ENCODE measurements at regions not wholly inside any gene's neighbourhood (a gene's known extent, or its start where the extent isn't known, plus 50 kb on each side); places are given as distances from the start of the nearest gene placed in this dataset.

DNA sequence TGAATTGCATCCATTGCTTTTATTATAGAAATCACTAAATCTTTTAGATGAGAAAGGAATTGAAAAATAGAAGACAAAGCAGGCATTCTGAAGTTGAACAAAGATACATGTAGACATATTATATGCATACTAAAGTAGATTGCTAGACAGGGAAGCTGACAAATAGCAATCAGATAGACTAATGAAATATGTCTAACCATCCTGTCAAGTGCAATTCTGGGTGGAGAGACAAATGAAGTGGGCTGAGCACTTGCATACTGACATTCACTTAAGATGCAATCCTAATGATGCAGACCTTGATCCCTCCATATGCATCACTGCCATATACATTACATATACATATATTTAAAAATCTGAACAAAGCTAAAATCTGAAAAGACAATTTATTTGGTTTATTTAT is 1130.0 kb upstream of the CDH6 start:
- Histone ChIP-seq H3K4me3 (ENCODE audit: low read length) (no peak overlapping the region), H2AFZ (ENCODE audit: low read depth, low read length) (no peak overlapping the region), H3K27me3 (ENCODE audit: insufficient read depth, low read length) (no peaks in the 10 kb centered on the region), H3K36me3 (ENCODE audit: insufficient read depth, low read length) (no peaks in the 10 kb centered on the region), H3K4me1 (ENCODE audit: insufficient read depth, low read length) (no peaks in the 10 kb centered on the region), H3K9me3 (ENCODE audit: low read length) (no peaks in the 10 kb centered on the region)

DNA sequence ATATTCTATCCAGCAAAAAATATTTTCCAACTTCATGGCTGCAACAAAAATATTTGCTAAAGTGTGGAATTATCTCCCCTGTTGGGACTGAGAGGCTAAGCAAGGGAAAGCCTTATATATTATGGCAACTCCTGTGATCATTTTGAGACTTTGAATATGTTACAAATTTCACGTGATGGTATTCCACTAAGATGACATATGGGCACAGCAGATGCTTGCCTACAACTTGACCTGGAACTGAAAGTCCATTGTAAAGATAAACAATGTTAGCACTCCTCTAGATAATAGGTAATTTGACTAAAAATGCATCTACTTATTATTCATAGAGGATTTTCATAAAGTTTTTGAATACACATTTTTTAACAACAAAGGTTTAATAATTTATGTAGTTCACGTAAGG is 1141.5 kb upstream of the CDH6 start:
- H3K4me1 ChIP-seq (ENCODE audit: insufficient read depth, low read length): peaks cover 14% of the 10 kb centered on the region
- H2AFZ ChIP-seq (ENCODE audit: low read depth, low read length): no peak overlapping the region
- no peaks in the 10 kb centered on the region for H3K9me3 ChIP-seq (ENCODE audit: low read length)
- no peaks in the 10 kb centered on the region for H3K27me3 ChIP-seq (ENCODE audit: insufficient read depth, low read length)
- H3K4me3 ChIP-seq (ENCODE audit: low read length): no peak overlapping the region
- H3K36me3 ChIP-seq (ENCODE audit: insufficient read depth, low read length): no peaks in the 10 kb centered on the region

DNA sequence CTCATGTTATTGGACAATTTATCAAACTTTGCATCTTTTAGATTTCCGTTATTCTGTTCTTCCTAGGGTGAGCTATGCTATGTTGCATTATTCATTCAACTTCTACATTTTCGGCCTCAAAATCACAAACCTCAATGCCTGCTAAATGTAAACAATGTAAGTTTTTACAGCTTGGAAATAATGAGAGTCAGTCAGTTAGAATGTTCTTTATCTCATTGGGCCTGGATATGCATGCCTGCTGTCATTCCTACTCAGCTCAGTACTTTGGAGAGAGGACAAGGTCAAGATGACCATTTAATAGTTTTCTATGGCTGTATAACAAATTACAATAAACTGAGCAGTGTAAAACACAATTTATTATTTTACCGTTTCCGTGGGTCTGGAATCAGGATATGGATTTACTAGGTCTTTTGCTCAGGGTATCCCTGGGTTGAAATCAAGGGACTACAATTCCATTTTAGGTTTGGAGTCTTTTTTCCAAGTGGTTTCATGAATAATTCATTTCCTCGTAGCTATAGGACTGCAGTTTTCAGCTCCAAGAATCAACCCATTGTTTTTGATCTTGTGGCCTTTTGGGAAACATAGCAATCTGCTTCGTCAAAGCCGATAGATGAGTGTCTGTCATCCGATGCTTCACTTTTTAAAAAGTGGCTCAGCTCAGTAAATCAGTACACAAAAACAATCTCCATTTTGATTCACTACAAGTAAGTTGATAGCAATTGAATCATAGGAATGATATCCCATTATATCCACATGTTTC is 1143.2 kb upstream of the CDH6 start:
- H2AFZ ChIP-seq (ENCODE audit: low read depth, low read length): peak overlapping the region; percentile 62

DNA sequence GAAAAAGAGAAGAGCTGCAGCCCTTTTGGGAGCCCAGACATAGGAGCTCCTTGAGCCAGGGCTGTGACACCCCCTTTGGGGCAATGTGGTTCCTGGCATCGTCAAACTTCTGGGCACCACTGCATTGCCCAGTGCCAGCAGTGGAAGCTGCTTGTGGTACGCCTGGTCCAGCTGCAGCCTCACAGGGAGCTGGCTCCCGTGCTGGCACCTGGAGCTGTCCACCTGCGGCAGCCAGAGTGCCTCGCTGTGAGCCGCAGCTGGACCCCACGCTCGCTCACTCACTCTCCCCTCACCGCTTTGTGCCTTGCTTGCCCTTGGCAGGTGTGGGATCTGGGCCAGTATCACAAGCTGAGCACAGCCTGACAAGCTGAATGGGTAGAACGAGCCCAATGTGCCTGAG is 1150.8 kb upstream of the CDH6 start:
- H3K27me3 ChIP-seq (ENCODE audit: insufficient read depth, low read length): no peaks in the 10 kb centered on the region

More for the DNA sequence above, 1143.2 kb upstream of the CDH6 start:
- peaks cover 14% of the 10 kb centered on the region for H3K4me1 ChIP-seq (ENCODE audit: insufficient read depth, low read length)
- no peaks in the 10 kb centered on the region for H3K9me3 ChIP-seq (ENCODE audit: low read length)
- H3K27me3 ChIP-seq (ENCODE audit: insufficient read depth, low read length): no peaks in the 10 kb centered on the region
- H3K36me3 ChIP-seq (ENCODE audit: insufficient read depth, low read length): no peaks in the 10 kb centered on the region
- H3K4me3 ChIP-seq (ENCODE audit: low read length): peak overlapping the region; percentile 23

DNA sequence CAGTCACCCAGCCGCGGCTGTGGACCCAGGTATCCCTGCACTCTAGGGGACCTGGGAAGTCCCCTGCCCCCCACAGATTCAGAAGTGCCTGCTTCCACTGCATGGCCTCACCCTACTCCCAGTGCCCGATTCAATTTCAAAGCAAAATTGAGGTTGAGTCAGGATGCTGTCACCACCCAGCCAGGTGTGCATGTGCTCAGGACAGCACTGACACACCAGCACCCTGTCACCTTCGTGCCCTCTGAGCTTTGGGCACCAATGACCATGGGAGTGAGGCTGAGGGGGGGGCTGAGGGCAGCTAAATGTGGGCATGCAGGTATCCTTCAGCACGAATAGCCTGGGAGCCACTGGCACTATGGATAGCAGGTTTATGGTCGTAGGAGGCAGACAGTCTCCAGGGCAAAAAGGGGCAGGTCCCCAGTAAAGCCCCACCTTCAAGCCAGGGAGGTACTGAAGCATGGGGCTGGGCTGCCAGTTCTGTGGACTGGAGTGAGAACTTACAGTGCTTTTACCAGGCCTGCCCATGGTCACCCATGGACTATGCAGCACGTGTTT is 1151.6 kb upstream of the CDH6 start:
- Histone ChIP-seq H3K9me3 (ENCODE audit: low read length) (no peaks in the 10 kb centered on the region), H3K36me3 (ENCODE audit: insufficient read depth, low read length) (no peaks in the 10 kb centered on the region), H2AFZ (ENCODE audit: low read depth, low read length) (no peak overlapping the region), H3K4me3 (ENCODE audit: low read length) (no peak overlapping the region), H3K4me1 (ENCODE audit: insufficient read depth, low read length) (peaks cover 3% of the 10 kb centered on the region), H3K27me3 (ENCODE audit: insufficient read depth, low read length) (no peaks in the 10 kb centered on the region)

More for the DNA sequence above, 1150.8 kb upstream of the CDH6 start:
- Histone ChIP-seq H3K36me3 (ENCODE audit: insufficient read depth, low read length) (no peaks in the 10 kb centered on the region), H3K4me3 (ENCODE audit: low read length) (no peak overlapping the region), H3K9me3 (ENCODE audit: low read length) (no peaks in the 10 kb centered on the region), H3K4me1 (ENCODE audit: insufficient read depth, low read length) (peaks cover 3% of the 10 kb centered on the region), H2AFZ (ENCODE audit: low read depth, low read length) (no peak overlapping the region)

DNA sequence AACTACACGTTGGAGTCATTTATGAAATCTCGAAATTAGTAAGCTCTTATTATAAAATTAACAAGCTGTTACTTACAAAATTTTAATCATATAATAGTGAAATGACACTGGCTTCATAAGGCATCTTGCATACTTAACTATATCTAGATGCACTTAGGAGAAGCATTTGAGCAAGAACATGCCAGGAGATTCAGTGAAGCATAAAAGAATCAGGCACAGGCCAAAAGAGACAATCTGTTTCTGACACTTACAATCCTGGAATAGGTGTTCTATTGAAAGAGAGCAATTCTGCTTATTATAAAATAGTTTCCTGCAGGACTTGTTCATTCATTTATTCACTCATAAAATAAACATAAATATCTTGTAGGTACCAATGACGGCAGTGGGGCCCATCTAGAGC is 1152.2 kb upstream of the CDH6 start:
- peaks cover 3% of the 10 kb centered on the region for H3K4me1 ChIP-seq (ENCODE audit: insufficient read depth, low read length)
- no peaks in the 10 kb centered on the region for H3K9me3 ChIP-seq (ENCODE audit: low read length)
- H2AFZ ChIP-seq (ENCODE audit: low read depth, low read length): no peak overlapping the region
- H3K4me3 ChIP-seq (ENCODE audit: low read length): no peak overlapping the region
- no peaks in the 10 kb centered on the region for H3K27me3 ChIP-seq (ENCODE audit: insufficient read depth, low read length)
- no peaks in the 10 kb centered on the region for H3K36me3 ChIP-seq (ENCODE audit: insufficient read depth, low read length)

DNA sequence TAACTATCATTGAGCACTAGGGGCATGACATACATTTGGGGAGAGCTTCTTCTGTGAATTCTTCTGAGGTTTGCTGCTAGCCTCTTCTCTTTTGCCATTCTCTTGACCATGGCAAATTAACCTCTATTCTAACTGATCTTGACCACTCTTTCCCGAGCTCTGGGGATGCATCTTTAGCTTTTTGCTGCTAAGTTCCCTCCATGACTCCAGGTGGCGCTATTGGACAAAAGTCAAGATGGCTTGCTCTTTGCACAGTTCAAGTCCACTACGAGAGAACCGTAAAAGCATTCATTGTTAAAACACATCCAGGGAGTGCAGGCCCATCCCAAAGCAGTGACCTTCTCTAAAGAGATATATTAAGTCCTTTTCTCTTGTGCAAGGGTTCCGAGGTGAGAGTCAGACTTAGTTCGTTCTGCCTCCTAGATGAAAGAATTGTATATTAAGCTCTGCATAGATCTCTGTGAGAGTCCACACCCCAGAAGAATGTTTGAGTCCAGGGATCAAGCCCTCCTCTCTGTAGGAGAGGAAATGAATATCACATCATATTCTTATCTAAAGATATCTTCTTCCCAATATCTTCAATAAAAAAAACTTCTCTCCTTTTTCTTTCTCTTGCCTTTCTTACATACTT is 1152.9 kb upstream of the CDH6 start:
- Histone ChIP-seq H3K9me3 (ENCODE audit: low read length) (peaks cover under 1% of the 10 kb centered on the region), H3K4me3 (ENCODE audit: low read length) (no peak overlapping the region), H3K36me3 (ENCODE audit: insufficient read depth, low read length) (no peaks in the 10 kb centered on the region), H3K4me1 (ENCODE audit: insufficient read depth, low read length) (peaks cover 3% of the 10 kb centered on the region), H3K27me3 (ENCODE audit: insufficient read depth, low read length) (no peaks in the 10 kb centered on the region), H2AFZ (ENCODE audit: low read depth, low read length) (no peak overlapping the region)

DNA sequence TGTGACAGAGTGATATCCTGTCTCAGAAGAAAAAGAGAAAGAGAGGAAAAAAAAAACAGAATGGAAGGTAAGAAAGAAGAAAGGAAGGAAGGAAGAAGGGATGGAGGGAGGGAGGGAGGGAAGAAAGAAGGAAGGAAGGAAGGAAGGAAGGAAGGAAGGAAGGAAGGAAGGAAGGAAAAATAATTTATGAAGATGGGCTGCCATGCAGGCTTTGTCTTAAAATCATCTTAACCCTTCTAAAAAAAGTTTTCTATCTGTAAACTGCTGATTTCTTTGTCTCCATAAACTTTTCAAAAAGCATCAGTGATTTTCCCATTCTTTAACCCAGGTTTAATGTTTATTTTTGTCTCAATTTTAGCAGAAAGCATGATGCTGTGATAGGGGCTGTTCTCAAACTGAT is 1154.1 kb upstream of the CDH6 start:
- peaks cover 3% of the 10 kb centered on the region for H3K4me1 ChIP-seq (ENCODE audit: insufficient read depth, low read length)
- H3K36me3 ChIP-seq (ENCODE audit: insufficient read depth, low read length): no peaks in the 10 kb centered on the region
- peaks cover 2% of the 10 kb centered on the region for H3K9me3 ChIP-seq (ENCODE audit: low read length)
- H2AFZ ChIP-seq (ENCODE audit: low read depth, low read length): no peak overlapping the region
- H3K27me3 ChIP-seq (ENCODE audit: insufficient read depth, low read length): no peaks in the 10 kb centered on the region
- no peak overlapping the region for H3K4me3 ChIP-seq (ENCODE audit: low read length)

DNA sequence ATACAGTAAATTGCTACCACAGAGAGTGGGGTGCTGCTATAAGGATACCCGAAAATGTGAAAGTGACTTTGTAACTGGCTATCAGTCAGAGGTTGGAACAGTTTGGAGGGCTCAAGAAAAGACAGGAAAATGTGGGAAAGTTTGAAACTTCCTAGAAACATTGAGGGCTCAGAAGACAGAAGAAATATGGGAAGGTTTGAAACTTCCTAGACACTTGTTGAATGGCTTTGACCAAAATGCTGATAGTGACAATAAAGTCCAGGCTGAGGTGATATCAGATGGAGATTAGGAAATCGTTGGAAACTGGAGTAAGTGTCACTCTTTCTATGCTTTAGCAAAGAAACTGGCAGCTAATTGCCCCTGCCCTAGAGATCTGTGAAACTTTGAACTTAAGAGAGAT is 1158.6 kb upstream of the CDH6 start:
- H3K36me3 ChIP-seq (ENCODE audit: insufficient read depth, low read length): no peaks in the 10 kb centered on the region
- H2AFZ ChIP-seq (ENCODE audit: low read depth, low read length): no peak overlapping the region
- no peak overlapping the region for H3K4me3 ChIP-seq (ENCODE audit: low read length)
- no peaks in the 10 kb centered on the region for H3K27me3 ChIP-seq (ENCODE audit: insufficient read depth, low read length)
- H3K4me1 ChIP-seq (ENCODE audit: insufficient read depth, low read length): peaks cover 4% of the 10 kb centered on the region
- H3K9me3 ChIP-seq (ENCODE audit: low read length): peaks cover 2% of the 10 kb centered on the region

DNA sequence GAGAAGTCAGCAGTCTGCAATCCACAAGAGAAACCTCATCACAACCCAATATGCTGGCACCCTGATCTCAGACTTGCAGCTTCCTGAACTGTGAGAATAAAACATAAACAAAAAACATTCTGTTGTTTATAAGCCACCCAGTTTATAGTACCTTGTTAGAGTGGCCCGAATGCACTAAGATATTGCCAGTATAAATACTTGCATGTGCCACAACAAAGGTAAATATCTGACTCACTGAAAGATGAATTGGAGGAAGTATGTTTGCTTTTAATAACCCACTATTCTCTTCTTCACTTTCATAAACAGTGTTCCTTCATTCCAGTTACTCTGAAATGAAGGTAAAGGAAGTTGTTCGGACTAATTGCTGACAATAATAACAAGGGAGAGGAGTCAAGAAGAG is 1163.4 kb upstream of the CDH6 start:
- no peaks in the 10 kb centered on the region for H3K9me3 ChIP-seq (ENCODE audit: low read length)
- no peaks in the 10 kb centered on the region for H3K36me3 ChIP-seq (ENCODE audit: insufficient read depth, low read length)
- peaks cover 4% of the 10 kb centered on the region for H3K4me1 ChIP-seq (ENCODE audit: insufficient read depth, low read length)
- no peak overlapping the region for H3K4me3 ChIP-seq (ENCODE audit: low read length)
- H2AFZ ChIP-seq (ENCODE audit: low read depth, low read length): no peak overlapping the region
- H3K27me3 ChIP-seq (ENCODE audit: insufficient read depth, low read length): no peaks in the 10 kb centered on the region

DNA sequence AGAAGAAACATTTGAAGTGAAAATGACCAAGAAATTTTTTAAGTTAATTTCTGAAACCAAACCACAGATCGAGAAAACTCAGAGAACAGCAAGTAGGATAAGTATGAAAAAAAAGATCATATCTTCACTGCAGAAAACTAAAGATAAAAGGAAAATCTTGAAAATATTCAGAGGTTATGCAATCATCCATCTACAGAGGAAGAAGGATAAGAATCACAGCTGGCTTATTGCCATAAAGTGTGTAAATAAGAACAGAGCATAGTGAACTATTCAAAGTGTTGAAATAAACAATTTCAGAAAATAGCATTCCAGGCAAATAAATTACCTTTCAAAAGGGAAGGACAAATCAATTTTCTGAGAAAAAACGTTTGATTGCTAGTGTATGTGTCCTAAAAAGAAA is 1191.7 kb upstream of the CDH6 start:
- Histone ChIP-seq H3K4me3 (ENCODE audit: low read length) (no peak overlapping the region), H3K36me3 (ENCODE audit: insufficient read depth, low read length) (no peaks in the 10 kb centered on the region), H3K9me3 (ENCODE audit: low read length) (no peaks in the 10 kb centered on the region), H2AFZ (ENCODE audit: low read depth, low read length) (no peak overlapping the region), H3K27me3 (ENCODE audit: insufficient read depth, low read length) (no peaks in the 10 kb centered on the region), H3K4me1 (ENCODE audit: insufficient read depth, low read length) (no peaks in the 10 kb centered on the region)

DNA sequence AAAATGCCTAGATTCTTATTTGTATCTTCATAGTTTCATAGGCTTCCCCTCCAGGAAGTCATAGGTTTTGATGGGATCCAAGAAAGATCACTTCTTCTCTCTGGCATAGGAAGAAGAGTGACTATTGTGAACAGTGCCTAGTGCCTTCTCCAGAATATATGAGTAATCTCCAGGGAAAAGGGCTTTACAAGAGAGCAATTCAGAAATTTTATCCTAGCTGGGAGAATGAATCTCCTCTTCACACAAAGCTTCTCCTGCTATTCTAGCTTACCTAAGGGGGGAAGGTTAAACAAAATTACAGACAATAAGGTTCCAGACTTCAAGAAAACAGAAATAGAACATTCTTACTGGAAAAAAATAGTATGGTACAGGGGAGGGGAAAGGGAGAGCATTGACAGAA is 1193.3 kb upstream of the CDH6 start:
- Histone ChIP-seq H3K4me3 (ENCODE audit: low read length) (no peak overlapping the region), H3K4me1 (ENCODE audit: insufficient read depth, low read length) (no peaks in the 10 kb centered on the region), H3K36me3 (ENCODE audit: insufficient read depth, low read length) (no peaks in the 10 kb centered on the region), H3K27me3 (ENCODE audit: insufficient read depth, low read length) (no peaks in the 10 kb centered on the region), H3K9me3 (ENCODE audit: low read length) (no peaks in the 10 kb centered on the region), H2AFZ (ENCODE audit: low read depth, low read length) (no peak overlapping the region)

DNA sequence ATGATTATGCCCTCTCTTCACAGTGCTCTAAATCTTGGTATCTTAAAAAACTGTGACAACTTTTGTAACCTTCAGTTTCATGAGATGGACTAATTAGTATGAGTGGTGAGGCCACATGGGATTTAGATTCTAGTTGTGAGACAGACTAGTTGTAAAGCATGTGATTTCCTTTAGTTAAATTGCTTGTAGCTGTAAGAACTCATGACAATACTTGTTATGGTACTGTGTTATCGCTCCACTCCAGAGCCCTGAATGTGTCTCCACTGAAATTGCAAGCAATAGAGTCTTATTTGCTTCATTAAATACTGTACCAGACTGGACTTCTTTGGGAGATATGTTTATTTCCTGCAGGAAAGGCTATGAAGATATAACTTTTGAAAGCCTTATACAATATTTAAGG is 1198.3 kb upstream of the CDH6 start:
- no peaks in the 10 kb centered on the region for H3K36me3 ChIP-seq (ENCODE audit: insufficient read depth, low read length)
- no peaks in the 10 kb centered on the region for H3K27me3 ChIP-seq (ENCODE audit: insufficient read depth, low read length)
- H3K4me1 ChIP-seq (ENCODE audit: insufficient read depth, low read length): no peaks in the 10 kb centered on the region
- no peak overlapping the region for H3K4me3 ChIP-seq (ENCODE audit: low read length)
- no peaks in the 10 kb centered on the region for H3K9me3 ChIP-seq (ENCODE audit: low read length)
- H2AFZ ChIP-seq (ENCODE audit: low read depth, low read length): no peak overlapping the region

Measured in neuron (in vitro differentiated cells).